Liver (tissue), 3 donors: ENCODE measurements at regions not wholly inside any gene's neighbourhood (a gene's known extent, or its start where the extent isn't known, plus 50 kb on each side); places are given as distances from the start of the nearest gene placed in this dataset.

Source experiments
- CTCF ChIP-seq: fragments of 150-350 bp; IDR thresholded peaks from 2 replicates; pipeline ENCODE4 v1.5.1; 2017; ENCODE audit warnings: improper control_type of control experiment, low read depth, low read length; ENCODE audit not compliant: missing input control
- FOXA1 ChIP-seq: IDR thresholded peaks from 2 replicates; pipeline ENCODE4 v1.6.1; 2016; ENCODE audit warnings: antibody characterized with exemption
- JUND ChIP-seq, 2 donors: IDR thresholded peaks; 2 replicates each; pipeline ENCODE4 v1.6.1; 2016; ENCODE audit warnings: antibody characterized with exemption in 2 of 2
- MAX ChIP-seq: IDR thresholded peaks from 2 replicates; pipeline ENCODE4 v1.6.1; 2016; ENCODE audit warnings: antibody characterized with exemption
- RAD21 ChIP-seq, 2 donors: IDR thresholded peaks; 2 replicates each; pipeline ENCODE4 v1.6.1; 2016; ENCODE audit warnings: antibody characterized with exemption in 2 of 2, mild to moderate bottlenecking in 2 of 2
- REST ChIP-seq: IDR thresholded peaks from 2 replicates; pipeline ENCODE4 v1.6.1; 2016; ENCODE audit warnings: antibody characterized with exemption, mild to moderate bottlenecking
- TAF1 ChIP-seq: conservative IDR thresholded peaks from 2 replicates; pipeline ENCODE4 v1.6.1; 2016; ENCODE audit warnings: antibody characterized with exemption, mild to moderate bottlenecking
- YY1 ChIP-seq: IDR thresholded peaks from 2 replicates; pipeline ENCODE4 v1.6.1; 2016; ENCODE audit warnings: antibody characterized with exemption, mild to moderate bottlenecking
- donor health status: healthy.
- donor health status: healthy.

- no peak for TF ChIP-seq CTCF
- no peak for TF ChIP-seq YY1
- no peak for TF ChIP-seq TAF1
- TF ChIP-seq RAD21 (IDR thresholded peaks at IDR 0.05): no peak
- no peak for TF ChIP-seq JUND (IDR thresholded peaks at IDR 0.05)
- no peak for TF ChIP-seq FOXA1
- no peak for TF ChIP-seq MAX
- TF ChIP-seq REST: no peak
Observed at GRCh38 chr15:66922608-66923007, 142.8 kb upstream of the SMAD3 start.
